ENCODE measurements at regions not wholly inside any gene's neighbourhood (a gene's known extent, or its start where the extent isn't known, plus 50 kb on each side); places are given as distances from the start of the nearest gene placed in this dataset.
"Not testable (repeated sequence)": the region's sequence is repeated elsewhere in the genome, so short reads cannot be mapped to it uniquely, and the experiment has no call there.

DNA sequence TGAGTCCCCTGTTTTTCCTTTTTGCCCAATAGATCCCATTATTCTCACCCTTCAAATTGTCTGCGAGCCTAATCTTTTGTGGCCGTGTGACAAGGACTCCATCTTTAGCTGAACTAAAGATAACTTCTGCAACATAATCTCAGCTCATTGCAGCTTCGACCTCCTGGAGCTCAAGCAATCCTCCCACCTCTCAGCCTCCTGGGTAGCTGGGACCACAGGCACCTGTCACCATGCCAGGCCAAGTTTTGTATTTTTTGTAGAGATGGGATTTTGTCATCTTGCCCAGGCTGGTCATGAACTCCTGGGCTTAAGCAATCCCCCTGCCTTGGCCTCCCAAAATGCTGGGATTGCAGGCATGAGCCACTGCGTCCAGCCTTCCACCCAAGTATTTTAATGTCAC is 161.0 kb downstream of the GJA1 start:
- H3K9me3 ChIP-seq (ENCODE audit: low read depth, low read length) = no peaks in the 10 kb centered on the region
- H3K4me3 ChIP-seq (ENCODE audit: low read length) = no peak overlapping the region
- H3K27me3 ChIP-seq (ENCODE audit: insufficient read depth, low read length) = no peaks in the 10 kb centered on the region
- no peaks in the 10 kb centered on the region for H3K4me1 ChIP-seq (ENCODE audit: insufficient read depth, low read length)

DNA sequence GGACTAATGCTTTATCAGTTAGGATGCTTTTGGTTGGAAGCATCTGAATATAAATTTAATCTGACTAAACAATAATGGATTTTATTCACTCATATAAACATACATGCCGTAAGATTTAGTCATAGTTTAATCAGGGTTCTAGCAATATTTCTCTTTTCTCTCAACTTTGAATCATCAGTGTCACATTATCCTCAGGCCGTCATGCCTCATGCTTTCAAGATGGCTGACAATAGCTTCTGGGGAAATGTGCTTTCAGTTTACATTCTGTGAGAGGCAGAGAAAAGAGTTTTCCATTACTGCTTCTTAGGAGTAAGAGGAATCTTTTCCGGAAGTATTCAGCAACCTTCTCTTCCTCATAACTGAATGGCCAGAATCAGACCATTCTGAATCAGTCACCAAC is 162.2 kb downstream of the GJA1 start:
- H3K9me3 ChIP-seq (ENCODE audit: low read depth, low read length) = no peaks in the 10 kb centered on the region
- no peak overlapping the region for H3K4me3 ChIP-seq (ENCODE audit: low read length)
- no peaks in the 10 kb centered on the region for H3K27me3 ChIP-seq (ENCODE audit: insufficient read depth, low read length)
- H3K4me1 ChIP-seq (ENCODE audit: insufficient read depth, low read length) = no peaks in the 10 kb centered on the region

DNA sequence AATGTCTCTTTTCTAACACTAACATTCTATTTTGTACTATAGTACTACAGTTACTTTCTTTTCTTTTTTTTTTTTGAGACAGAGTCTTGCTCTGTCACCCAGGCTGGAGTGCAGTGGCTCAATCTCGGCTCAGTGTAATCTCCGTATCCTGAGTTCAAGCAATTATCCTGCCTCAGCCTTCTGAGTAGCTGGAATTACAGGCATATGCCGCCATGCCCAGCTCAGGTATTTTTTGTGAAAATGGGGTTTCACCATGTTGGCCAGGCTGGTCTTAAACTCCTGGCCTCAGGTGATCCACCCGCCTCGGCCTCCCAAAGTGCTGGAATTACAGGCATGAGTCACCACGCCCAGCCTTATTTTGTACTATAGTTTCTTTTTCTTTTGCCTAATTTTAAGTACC is 163.9 kb downstream of the GJA1 start:
- not testable (repeated sequence) for H3K4me1 ChIP-seq (ENCODE audit: insufficient read depth, low read length)

DNA sequence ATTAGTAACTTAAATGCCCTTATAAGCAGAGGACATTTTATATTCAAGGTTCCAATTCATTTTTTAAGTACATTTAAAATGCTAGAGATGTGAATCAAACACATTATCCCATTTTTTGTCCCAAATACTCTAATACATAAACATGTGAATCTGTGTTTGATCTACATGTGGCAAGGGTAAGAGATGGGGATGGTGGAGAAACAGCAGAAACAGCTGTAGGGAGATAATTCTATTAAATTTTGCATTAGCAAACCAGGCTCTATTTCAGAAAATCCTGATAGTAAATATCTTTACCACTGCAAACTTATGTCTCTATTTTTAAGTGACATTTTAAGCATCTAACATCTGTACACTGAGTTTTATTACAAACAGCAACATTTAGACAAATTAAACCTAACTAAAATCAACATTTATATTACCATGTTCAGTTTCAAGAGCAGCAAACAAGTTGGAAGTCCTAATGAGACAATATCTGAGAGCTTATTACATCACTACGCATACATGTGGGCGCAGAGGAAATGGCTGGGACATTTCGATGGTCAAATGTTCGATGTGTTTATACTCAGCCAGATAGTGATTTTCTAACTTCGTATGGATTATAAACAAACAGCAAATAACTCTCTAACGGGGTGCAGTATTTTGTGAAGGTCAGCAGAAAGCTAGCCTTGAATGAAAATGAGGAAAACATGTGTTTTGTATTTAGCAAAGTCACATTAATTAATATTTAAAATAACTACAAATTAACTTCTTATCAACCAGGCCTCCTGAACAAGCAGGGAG is 165.1 kb downstream of the GJA1 start:
- H3K4me1 ChIP-seq (ENCODE audit: insufficient read depth, low read length) = no peaks in the 10 kb centered on the region

More for the DNA sequence above, 163.9 kb downstream of the GJA1 start:
- not testable (repeated sequence) for H3K4me3 ChIP-seq (ENCODE audit: low read length); H3K27me3 ChIP-seq (ENCODE audit: insufficient read depth, low read length); H3K9me3 ChIP-seq (ENCODE audit: low read depth, low read length)

DNA sequence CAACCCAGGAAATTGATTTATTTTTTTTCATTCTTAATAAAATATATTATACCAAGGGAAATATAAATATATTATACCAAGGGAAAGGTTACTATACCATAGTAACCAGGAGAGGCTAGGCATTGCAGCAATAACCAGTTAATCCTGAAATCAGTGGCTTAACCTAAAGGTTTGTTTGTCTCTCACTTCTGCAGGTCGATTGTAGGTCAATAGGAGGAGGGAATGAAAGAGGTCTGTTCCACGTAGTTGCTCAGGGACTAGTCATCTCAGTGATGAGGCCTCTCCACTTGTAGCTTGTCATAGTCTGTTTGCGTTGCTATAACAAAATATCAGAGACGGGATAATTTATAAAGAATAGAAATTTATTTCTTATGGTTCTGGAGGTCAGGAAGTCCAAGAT is 168.0 kb downstream of the GJA1 start:
- no peaks in the 10 kb centered on the region for H3K4me1 ChIP-seq (ENCODE audit: insufficient read depth, low read length)
- H3K4me3 ChIP-seq (ENCODE audit: low read length) = no peak overlapping the region
- no peaks in the 10 kb centered on the region for H3K9me3 ChIP-seq (ENCODE audit: low read depth, low read length)
- no peaks in the 10 kb centered on the region for H3K27me3 ChIP-seq (ENCODE audit: insufficient read depth, low read length)

More for the DNA sequence above, 165.1 kb downstream of the GJA1 start:
- no peaks in the 10 kb centered on the region for H3K9me3 ChIP-seq (ENCODE audit: low read depth, low read length)
- no peaks in the 10 kb centered on the region for H3K27me3 ChIP-seq (ENCODE audit: insufficient read depth, low read length)
- no peak overlapping the region for H3K4me3 ChIP-seq (ENCODE audit: low read length)

DNA sequence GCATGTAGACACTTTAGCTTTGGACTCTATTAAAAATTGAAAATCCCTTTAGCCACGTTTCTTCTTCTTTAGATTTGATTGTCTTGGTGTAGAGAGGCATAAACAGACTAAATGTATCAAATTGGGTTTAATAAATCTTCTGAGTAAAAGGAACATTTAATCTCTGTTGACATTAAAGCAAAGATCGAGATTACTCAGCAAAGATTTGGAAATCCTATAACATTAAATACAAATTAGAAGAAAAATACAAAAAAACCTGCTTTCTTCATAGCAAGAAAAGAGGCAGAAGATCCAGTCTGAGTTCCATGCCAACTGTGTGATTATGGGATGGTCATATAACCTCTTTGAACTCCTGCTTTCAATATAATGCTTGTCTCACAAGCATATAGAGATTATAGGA is 172.3 kb downstream of the GJA1 start:
- Histone ChIP-seq H3K4me1 (ENCODE audit: insufficient read depth, low read length) (no peaks in the 10 kb centered on the region), H3K9me3 (ENCODE audit: low read depth, low read length) (no peaks in the 10 kb centered on the region), H3K4me3 (ENCODE audit: low read length) (no peak overlapping the region), H3K27me3 (ENCODE audit: insufficient read depth, low read length) (no peaks in the 10 kb centered on the region)

DNA sequence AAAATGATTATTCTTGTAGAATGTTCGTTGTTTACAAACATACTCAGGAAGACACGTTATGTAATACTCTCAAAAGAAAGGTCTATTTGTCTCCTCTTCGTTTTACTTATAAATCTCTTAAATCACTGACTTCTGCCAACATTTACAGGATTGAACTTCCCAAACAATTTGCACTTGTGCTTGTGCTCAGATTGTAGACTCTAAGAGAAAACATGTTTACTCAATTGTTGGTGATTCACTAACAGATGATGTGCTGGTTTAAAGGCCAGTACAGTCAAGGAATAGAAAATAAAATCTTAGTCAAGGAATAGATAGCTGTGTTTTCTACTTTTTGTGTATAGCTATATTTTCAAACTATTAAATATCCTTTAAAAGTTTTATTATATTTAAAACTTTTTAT is 172.8 kb downstream of the GJA1 start:
- H3K9me3 ChIP-seq (ENCODE audit: low read depth, low read length) = no peaks in the 10 kb centered on the region
- no peaks in the 10 kb centered on the region for H3K4me1 ChIP-seq (ENCODE audit: insufficient read depth, low read length)
- H3K27me3 ChIP-seq (ENCODE audit: insufficient read depth, low read length) = no peaks in the 10 kb centered on the region
- no peak overlapping the region for H3K4me3 ChIP-seq (ENCODE audit: low read length)

DNA sequence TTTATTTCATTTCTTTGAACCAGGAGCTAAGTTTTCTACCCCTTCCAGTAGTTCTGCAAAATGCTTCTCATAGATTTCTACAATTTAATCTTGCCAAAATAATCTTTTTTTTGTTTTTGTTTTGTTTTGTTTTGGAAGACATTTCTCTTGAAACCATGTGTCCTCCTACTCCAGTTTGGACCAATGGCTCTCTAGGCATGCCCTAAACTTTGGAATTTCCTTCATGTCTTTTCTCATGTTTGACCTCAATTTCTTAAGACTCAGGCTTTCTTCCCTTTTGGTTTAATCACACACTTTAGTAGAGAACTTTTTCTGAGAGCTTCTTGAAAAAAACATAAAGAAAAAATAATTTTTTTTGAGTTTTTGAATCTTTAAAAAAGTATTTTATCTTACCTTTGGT is 173.8 kb downstream of the GJA1 start:
- no peaks in the 10 kb centered on the region for H3K9me3 ChIP-seq (ENCODE audit: low read depth, low read length)
- H3K4me3 ChIP-seq (ENCODE audit: low read length) = no peak overlapping the region
- H3K4me1 ChIP-seq (ENCODE audit: insufficient read depth, low read length) = no peaks in the 10 kb centered on the region
- no peaks in the 10 kb centered on the region for H3K27me3 ChIP-seq (ENCODE audit: insufficient read depth, low read length)

DNA sequence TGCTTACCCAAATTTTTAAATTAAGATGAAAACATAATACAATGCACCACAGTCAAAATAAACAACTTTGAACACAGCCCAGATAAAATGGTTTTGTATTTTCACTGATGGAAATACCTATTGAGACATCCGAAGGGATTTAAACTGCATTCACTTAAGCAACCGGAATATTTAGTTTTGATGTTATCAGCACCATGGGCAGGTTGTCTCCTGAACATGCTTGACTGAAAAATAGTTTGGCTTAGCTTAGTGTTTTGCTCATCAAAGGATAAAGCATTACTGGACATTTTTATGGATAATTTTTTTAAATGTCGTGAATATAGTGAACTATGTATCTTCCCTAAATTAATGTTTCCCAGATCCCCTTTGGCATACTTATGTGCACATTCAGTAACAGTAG is 177.5 kb downstream of the GJA1 start:
- H3K4me3 ChIP-seq (ENCODE audit: low read length) = no peak overlapping the region
- H3K4me1 ChIP-seq (ENCODE audit: insufficient read depth, low read length) = no peaks in the 10 kb centered on the region
- no peaks in the 10 kb centered on the region for H3K27me3 ChIP-seq (ENCODE audit: insufficient read depth, low read length)
- no peaks in the 10 kb centered on the region for H3K9me3 ChIP-seq (ENCODE audit: low read depth, low read length)

DNA sequence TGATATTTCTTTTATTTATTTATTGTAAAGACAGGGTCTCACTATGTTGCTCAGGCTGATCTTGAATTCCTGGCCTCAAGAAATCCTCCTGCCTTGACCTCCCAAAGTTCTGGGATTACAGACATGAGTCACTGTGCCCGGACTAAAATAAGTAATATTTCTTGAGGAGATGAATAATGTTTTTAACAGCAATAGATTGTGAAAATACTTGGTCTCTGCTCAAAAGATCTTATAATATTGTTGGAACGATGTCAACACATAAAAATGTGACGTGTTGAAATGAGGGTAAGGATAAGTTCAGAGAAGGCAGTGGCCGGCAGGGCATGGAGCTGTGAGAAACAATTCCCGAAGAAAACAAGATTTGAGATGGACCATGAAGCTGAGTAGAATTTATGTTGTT is 178.7 kb downstream of the GJA1 start:
- no peak overlapping the region for H3K4me3 ChIP-seq (ENCODE audit: low read length)
- H3K27me3 ChIP-seq (ENCODE audit: insufficient read depth, low read length) = no peaks in the 10 kb centered on the region
- no peaks in the 10 kb centered on the region for H3K9me3 ChIP-seq (ENCODE audit: low read depth, low read length)
- no peaks in the 10 kb centered on the region for H3K4me1 ChIP-seq (ENCODE audit: insufficient read depth, low read length)

DNA sequence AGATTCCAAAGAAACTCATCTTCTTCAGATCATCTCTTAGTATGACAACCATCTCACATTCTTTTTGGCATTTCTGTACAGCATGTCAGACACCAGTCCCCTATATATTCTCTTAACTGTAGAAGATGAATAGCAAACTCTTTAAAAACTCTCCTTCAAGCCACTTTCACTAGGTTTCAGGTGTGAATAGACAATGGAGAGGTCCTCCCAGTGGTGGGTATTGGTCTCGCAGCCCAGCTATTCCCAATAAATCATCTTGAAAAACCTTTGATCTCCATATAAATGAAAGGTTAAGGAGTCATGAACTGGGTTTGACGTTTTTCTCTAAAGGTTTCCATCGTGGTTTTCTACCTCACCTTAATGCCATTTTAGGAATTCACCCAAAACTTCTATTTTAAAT is 180.0 kb downstream of the GJA1 start:
- no peak overlapping the region for H3K4me3 ChIP-seq (ENCODE audit: low read length)
- no peaks in the 10 kb centered on the region for H3K27me3 ChIP-seq (ENCODE audit: insufficient read depth, low read length)
- no peaks in the 10 kb centered on the region for H3K4me1 ChIP-seq (ENCODE audit: insufficient read depth, low read length)
- no peaks in the 10 kb centered on the region for H3K9me3 ChIP-seq (ENCODE audit: low read depth, low read length)

DNA sequence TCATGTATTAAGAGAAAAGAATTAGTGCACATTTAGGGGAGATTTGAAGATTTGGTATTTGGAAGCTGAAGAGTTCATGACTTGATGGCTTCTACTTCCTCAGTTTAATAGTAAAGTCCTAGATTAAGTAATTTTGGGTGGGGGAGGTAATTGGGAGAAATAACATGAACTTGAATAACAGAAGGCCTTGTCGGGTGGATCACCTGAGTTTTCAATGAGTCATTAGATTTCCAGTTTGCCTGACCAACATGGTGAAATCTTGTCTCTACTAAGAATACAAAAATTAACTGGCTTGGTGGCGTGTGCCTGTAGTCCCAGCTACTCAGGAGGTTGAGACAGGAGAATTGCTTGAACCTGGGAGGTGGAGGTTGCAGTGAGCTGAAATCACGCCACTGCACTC is 181.0 kb downstream of the GJA1 start:
- Histone ChIP-seq H3K27me3 (ENCODE audit: insufficient read depth, low read length) (no peaks in the 10 kb centered on the region), H3K9me3 (ENCODE audit: low read depth, low read length) (no peaks in the 10 kb centered on the region), H3K4me3 (ENCODE audit: low read length) (no peak overlapping the region), H3K4me1 (ENCODE audit: insufficient read depth, low read length) (no peaks in the 10 kb centered on the region)

DNA sequence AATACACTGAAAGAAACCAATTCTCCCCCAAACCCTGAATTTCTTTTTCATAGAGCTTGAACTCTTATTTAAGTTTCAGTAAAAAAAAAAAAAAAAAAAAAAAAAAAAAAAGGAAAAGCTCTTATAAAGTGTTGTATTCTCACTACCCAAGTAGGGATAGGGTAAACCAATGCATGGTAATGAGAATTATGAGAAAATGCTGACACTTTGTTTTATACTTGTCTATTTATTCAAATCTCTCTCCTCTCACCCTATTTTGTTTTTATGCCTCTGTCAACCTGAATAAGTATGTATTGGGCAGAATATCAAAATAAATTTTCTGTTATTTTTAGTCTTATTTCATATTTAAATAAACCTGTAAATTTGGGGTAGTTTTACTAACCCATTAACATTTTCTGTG is 181.9 kb downstream of the GJA1 start:
- no peak overlapping the region for H3K4me3 ChIP-seq (ENCODE audit: low read length)
- no peaks in the 10 kb centered on the region for H3K27me3 ChIP-seq (ENCODE audit: insufficient read depth, low read length)
- H3K9me3 ChIP-seq (ENCODE audit: low read depth, low read length) = no peaks in the 10 kb centered on the region
- H3K4me1 ChIP-seq (ENCODE audit: insufficient read depth, low read length) = no peaks in the 10 kb centered on the region

DNA sequence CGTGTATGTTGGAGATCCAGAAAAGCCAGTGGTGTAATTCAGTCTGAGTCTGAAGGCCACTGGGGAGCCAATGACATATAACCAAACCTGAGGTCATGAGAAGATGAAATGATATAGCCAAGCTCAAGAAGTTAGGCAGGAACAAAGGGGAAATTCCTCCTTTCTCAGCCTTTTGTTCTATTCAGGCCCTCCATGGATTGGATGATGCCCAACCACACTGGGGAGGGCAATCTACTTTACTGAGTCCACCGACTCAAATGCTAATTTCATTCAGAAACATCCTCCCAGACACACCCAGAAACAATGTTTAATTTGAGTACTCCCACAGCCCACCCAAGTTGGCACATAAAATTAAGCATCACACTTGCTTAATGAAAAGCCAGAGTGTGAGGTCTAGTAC is 183.6 kb downstream of the GJA1 start:
- Histone ChIP-seq H3K27me3 (ENCODE audit: insufficient read depth, low read length) (no peaks in the 10 kb centered on the region), H3K4me1 (ENCODE audit: insufficient read depth, low read length) (no peaks in the 10 kb centered on the region), H3K4me3 (ENCODE audit: low read length) (no peak overlapping the region), H3K9me3 (ENCODE audit: low read depth, low read length) (no peaks in the 10 kb centered on the region)

DNA sequence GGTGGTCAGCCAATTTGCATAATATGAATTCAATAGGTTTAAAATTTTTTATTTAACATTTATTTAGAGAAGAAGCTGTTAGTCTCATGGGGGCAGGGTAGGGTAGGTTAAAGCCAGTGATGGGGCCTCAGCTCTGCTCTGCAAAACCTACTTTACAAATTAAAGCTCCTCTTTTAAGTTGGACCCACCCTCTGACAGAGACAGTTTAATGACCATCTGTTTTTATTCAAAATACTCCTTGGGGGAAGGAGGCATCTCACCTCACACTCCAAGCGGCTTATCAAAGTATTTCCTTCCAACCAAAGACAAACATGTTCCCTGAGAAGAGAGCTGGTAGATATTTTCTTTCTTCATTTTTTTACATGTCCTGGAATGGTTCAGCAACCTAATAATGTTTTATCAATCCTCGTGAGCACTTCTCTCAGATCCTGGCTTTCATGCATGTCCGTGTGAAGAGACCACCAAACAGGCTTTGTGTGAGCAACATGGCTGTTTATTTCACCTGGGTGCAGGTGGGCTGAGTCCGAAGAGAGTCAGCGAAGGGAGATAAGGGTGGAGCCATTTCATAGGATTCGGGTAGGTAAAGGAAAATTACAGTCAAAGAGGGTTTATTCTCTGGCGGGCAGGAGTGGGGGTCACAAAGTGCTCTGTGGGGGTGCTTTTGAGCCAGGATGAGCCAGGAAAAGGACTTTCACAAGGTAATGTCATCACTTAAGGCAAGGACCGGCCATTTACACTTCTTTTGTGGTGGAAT is 184.7 kb downstream of the GJA1 start:
- Histone ChIP-seq H3K9me3 (ENCODE audit: low read depth, low read length) (no peaks in the 10 kb centered on the region), H3K4me3 (ENCODE audit: low read length) (no peak overlapping the region), H3K4me1 (ENCODE audit: insufficient read depth, low read length) (no peaks in the 10 kb centered on the region), H3K27me3 (ENCODE audit: insufficient read depth, low read length) (no peaks in the 10 kb centered on the region)

DNA sequence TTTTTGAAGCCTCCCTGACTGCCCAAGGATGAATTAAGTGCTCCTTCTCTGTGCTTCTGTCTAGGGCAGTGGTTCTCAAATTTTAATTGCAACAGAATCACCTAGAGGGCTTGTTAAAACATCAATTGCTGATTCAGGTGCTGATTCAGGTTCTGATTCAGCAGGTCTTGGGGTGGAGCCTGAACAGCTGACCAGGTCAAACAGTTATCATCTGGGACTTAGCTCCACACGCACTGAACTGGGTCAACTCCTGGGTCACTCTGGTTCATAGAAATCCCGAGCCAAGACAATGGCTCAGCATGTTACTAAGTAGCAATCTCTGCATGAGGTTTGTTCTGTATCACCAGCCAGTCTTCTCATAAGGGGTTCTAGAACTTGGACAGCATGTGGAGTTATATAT is 192.3 kb downstream of the GJA1 start:
- Histone ChIP-seq H3K4me3 (ENCODE audit: low read length) (no peak overlapping the region), H3K27me3 (ENCODE audit: insufficient read depth, low read length) (no peaks in the 10 kb centered on the region), H3K4me1 (ENCODE audit: insufficient read depth, low read length) (no peaks in the 10 kb centered on the region), H3K9me3 (ENCODE audit: low read depth, low read length) (peaks cover 7% of the 10 kb centered on the region)
